CD4-positive, alpha-beta T cell treated with Interleukin-15 for 4 hours (primary cell): ENCODE measurements at regions not wholly inside any gene's neighbourhood (a gene's known extent, or its start where the extent isn't known, plus 50 kb on each side); places are given as distances from the start of the nearest gene placed in this dataset.
A peak's percentile ranks its signal among the peaks of the same experiment; 100 is the strongest.

Experiments
- DNase-seq: peaks from one replicate; pipeline ENCODE4 v3.0.0-alpha.2; 2020; ENCODE audit warnings: low spot score

- DNase-seq: no peak
These were observed 134.1 kb upstream of the TCERG1L start for GRCh38 chr10:131445623-131446022.

GRCh38 chr10:131446171-131446570 is 134.7 kb upstream of the TCERG1L start:
- no peak for DNase-seq

DNA sequence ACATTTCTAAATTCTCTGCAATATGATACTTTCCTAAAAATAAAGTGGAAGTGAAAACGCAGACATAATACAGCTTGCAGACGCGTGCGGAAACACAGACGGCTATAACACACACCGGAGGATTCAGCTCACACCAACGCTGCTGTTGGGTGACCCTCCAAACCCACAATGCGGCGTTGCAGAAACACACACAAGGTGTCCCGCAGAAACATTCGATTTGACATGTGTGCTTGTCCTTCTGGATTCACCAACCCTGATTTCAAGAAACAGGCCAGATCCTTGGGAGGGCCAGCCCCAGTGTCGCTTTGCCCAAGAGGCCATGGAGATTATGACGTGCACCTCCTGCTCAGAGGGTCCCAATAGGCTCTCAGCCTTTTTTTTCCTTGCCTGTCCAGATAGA is 136.7 kb upstream of the TCERG1L start:
- DNase-seq: no peak

- no peak for DNase-seq
These were observed 137.4 kb upstream of the TCERG1L start for GRCh38 chr10:131448883-131449282.

- DNase-seq: no peak
These were observed 138.8 kb upstream of the TCERG1L start for GRCh38 chr10:131450216-131450765.

GRCh38 chr10:131451407-131452015 is 140.0 kb upstream of the TCERG1L start:
- DNase-seq: no peak

GRCh38 chr10:131452926-131453720 is 141.6 kb upstream of the TCERG1L start:
- no peak for DNase-seq

- peak; percentile 30 for DNase-seq
These were observed 142.5 kb upstream of the TCERG1L start for GRCh38 chr10:131453721-131454634.

GRCh38 chr10:131456411-131456810 is 144.9 kb upstream of the TCERG1L start:
- DNase-seq: no peak

- DNase-seq: no peak
These were observed 149.6 kb upstream of the TCERG1L start for GRCh38 chr10:131461093-131461492.

DNA sequence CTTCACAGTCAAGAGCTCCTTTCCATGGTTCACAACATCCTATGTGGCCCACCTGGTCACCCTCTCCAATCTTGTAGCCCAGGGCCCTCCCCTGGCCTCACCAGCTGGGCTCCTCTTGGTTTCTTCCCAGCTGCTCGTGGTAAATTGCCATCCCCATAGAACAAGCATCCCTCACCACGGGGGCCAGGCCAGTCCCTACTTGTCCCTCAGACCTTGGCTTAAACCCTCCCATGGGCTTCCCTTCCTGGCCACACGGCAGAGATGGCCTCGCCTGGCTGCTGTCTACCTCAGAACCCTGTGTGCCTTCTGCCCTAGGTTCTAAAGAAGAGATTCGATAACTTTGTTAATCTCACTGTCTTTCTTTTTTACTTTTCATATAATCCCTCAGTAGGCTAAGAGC is 153.3 kb upstream of the TCERG1L start:
- DNase-seq: no peak

- no peak for DNase-seq
These were observed 158.0 kb upstream of the TCERG1L start for GRCh38 chr10:131469551-131469950.

DNA sequence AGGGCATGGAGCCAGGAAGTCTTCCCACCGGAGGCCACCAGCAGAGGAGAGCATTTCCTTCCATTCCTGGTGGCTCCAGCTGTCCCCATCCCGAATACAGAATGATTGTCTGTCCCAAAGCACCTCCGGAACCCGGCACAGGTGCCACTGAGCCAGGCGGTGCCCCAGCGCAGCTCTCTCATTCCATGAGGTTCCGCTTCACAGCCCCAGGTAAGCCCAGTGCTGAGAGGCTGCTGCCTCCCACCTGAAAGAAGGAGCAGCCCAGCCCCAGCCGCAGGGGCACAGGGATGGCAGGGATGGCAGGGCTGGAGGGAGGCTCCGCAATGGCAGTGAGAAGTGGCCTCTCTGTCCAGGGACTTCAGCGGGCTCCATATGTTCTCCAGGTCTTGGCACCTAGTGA is 162.1 kb upstream of the TCERG1L start:
- no peak for DNase-seq

GRCh38 chr10:131474416-131474815 is 162.9 kb upstream of the TCERG1L start:
- no peak for DNase-seq

GRCh38 chr10:131475043-131475442 is 163.5 kb upstream of the TCERG1L start:
- DNase-seq: no peak

- no peak for DNase-seq
These were observed 164.3 kb upstream of the TCERG1L start for GRCh38 chr10:131475803-131476202.

- DNase-seq: no peak
These were observed 166.1 kb upstream of the TCERG1L start for GRCh38 chr10:131477457-131478121.

DNA sequence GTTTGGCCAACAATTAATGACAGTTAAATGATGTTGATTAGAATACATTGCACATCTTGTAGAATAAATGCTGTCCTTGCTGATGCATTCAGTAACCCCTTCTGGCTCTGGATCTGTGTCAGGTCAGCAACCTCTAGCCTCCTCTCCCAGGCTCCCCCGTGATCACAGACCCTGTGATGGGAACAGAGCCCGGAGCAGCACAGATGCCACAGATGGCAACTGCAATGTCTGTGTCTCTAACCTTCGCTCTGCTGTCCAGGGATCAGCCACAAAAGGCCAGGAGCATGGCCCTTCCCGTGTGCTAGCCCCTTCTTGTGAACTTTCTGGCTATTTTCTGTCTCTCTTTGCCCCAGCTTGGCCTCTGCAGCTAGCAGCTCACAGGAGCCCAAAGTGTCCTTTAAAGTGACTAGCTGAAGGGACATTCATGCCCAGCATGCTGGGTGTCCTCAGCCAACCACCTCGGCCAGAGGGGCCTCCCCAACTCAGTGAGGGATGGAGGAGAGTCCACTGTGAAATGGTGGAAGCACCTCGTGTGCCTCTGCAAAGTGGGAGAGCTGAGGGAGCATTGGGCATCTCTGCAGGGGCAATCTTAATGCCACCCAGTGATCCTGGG is 167.0 kb upstream of the TCERG1L start:
- no peak for DNase-seq

- DNase-seq: no peak
These were observed 168.5 kb upstream of the TCERG1L start for GRCh38 chr10:131480066-131480465.

GRCh38 chr10:131480861-131481260 is 169.3 kb upstream of the TCERG1L start:
- DNase-seq: no peak

- no peak for DNase-seq
These were observed 174.2 kb upstream of the TCERG1L start for GRCh38 chr10:131485732-131486131.
